Brain microvascular endothelial cell (primary cell): ENCODE measurements at regions not wholly inside any gene's neighbourhood (a gene's known extent, or its start where the extent isn't known, plus 50 kb on each side); places are given as distances from the start of the nearest gene placed in this dataset.

ENCODE experiments used
- DNase-seq: peaks from one replicate; pipeline ENCODE4 v3.0.0-alpha.2; 2020
- H3K27ac ChIP-seq: fragments of 250-450 bp; sonication (Bioruptor Pico); 2 replicates; pipeline ENCODE4 v1.5.1; 2020; ENCODE audit warnings: mild to moderate bottlenecking, moderate library complexity
- H3K27me3 ChIP-seq: fragments of 250-450 bp; sonication (Bioruptor Pico); replicated peaks from 2 replicates; pipeline ENCODE4 v1.5.1; 2020; ENCODE audit warnings: mild to moderate bottlenecking
- H3K36me3 ChIP-seq: fragments of 250-450 bp; sonication (Bioruptor Pico); replicated peaks from 2 replicates; pipeline ENCODE4 v1.5.1; 2020; ENCODE audit warnings: mild to moderate bottlenecking
- H3K4me3 ChIP-seq: 2 replicates; pipeline ENCODE4 v1.5.1; 2011; ENCODE audit warnings: low read depth, mild to moderate bottlenecking, control low read depth, low read length, moderate library complexity
- CTCF ChIP-seq: IDR thresholded peaks from 2 replicates; pipeline ENCODE4 v1.5.1; 2011; ENCODE audit warnings: low read depth, mild to moderate bottlenecking, moderate library complexity, low read length, control low read depth, inconsistent platforms; ENCODE audit errors: missing control alignments
- in situ Hi-C: cut with HindIII; loops from 2 replicates; pipeline ENCODE4 v1.10.0; 2017; ENCODE audit warnings: low sequenced_read_pairs, low pct_ligation_motif_present

DNA sequence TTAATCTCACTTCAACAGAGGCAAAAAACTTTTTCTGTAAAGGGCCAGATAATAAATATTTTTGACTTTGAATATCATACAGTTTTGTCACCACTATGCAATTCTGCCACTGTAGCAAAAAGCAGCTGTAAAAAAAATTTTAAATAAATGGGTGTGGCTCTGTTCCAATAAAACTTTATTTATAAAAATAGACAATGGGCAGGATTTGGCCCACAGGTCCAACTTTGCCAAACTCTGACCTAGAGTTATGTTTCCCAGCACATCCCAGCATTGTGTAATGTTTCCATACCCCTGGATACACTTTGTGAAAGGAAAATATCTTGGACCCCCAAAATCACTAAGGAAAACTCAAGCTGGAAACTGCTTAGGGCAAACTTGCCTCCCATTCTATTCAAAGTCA is 94.9 kb upstream of the USP38 start:
- in situ Hi-C loops, result no loop called here
- TF ChIP-seq CTCF, result no peak
- no peaks in the 10 kb centered on the region for H3K27me3 ChIP-seq
- H3K36me3 ChIP-seq, result no peaks in the 10 kb centered on the region
- H3K4me3 ChIP-seq, result no peak overlapping the region
- H3K27ac ChIP-seq, result no peak overlapping the region
- no peak for DNase-seq

GRCh38 chr4:143091862-143092261 is 92.9 kb upstream of the USP38 start:
- no peaks in the 10 kb centered on the region for H3K27me3 ChIP-seq
- DNase-seq, result no peak
- no peaks in the 10 kb centered on the region for H3K36me3 ChIP-seq
- in situ Hi-C loops, result no loop called here
- no peak overlapping the region for H3K4me3 ChIP-seq
- no peak overlapping the region for H3K27ac ChIP-seq
- no peak for TF ChIP-seq CTCF

- no peaks in the 10 kb centered on the region for H3K27me3 ChIP-seq
- no peak overlapping the region for H3K4me3 ChIP-seq
- no peaks in the 10 kb centered on the region for H3K36me3 ChIP-seq
- in situ Hi-C loops, result no loop called here
- DNase-seq, result no peak
- H3K27ac ChIP-seq, result no peak overlapping the region
- no peak for TF ChIP-seq CTCF
Measured at GRCh38 chr4:143095447-143095846, 89.3 kb upstream of the USP38 start.

GRCh38 chr4:143097751-143098150 is 87.0 kb upstream of the USP38 start:
- H3K36me3 ChIP-seq, result no peaks in the 10 kb centered on the region
- H3K27ac ChIP-seq, result no peak overlapping the region
- H3K27me3 ChIP-seq, result no peaks in the 10 kb centered on the region
- in situ Hi-C loops, result no loop called here
- no peak for DNase-seq
- TF ChIP-seq CTCF, result no peak
- H3K4me3 ChIP-seq, result no peak overlapping the region

DNA sequence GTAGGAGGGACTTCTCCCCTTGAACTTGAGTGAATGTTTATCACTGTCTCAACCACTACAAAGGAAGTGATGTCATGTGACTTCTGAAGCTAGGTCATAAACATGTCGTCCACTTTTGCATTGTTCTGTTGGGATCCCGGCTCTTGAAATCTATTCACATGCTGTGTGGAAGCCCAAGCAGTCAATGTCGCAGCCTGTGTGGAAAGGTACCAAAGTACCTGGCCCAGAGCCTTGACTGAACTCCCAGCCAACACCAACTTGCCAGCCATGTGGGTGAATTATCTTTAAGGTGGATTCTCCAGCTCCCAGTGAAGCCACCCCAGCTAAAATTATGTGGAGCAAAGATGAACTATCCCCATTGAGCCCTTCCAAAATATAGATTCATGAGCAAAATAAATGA is 85.0 kb upstream of the USP38 start:
- DNase-seq, result no peak
- Histone ChIP-seq H3K27me3 (no peaks in the 10 kb centered on the region), H3K36me3 (no peaks in the 10 kb centered on the region), H3K4me3 (no peak overlapping the region), H3K27ac (no peak overlapping the region)
- no peak for TF ChIP-seq CTCF
- in situ Hi-C loops, result no loop called here

DNA sequence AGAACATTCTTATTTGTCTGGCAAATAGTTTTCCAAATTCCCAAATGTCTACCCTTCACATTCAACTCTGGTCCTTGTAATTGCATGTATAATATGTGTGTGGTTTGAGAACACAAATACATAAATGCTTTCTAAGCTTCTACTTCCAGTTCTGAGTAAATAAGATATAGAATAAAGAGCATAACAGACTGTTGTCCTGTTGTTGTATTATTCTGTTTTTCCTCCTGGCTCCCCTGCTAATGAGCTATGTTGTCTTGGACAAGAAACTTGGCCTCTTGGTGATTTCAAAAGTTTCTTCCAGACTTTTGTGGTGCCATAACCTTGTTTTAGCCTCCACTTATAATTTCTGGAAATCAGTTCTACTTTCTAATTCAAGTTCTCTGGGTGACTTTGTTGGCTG is 75.3 kb upstream of the USP38 start:
- TF ChIP-seq CTCF, result no peak

More for the DNA sequence above, 75.3 kb upstream of the USP38 start:
- in situ Hi-C loops, result no loop called here
- H3K36me3 ChIP-seq, result no peaks in the 10 kb centered on the region
- H3K27me3 ChIP-seq, result no peaks in the 10 kb centered on the region
- no peak overlapping the region for H3K27ac ChIP-seq
- no peak for DNase-seq
- H3K4me3 ChIP-seq, result no peak overlapping the region
